ENCODE measurements at regions not wholly inside any gene's neighbourhood (a gene's known extent, or its start where the extent isn't known, plus 50 kb on each side); places are given as distances from the start of the nearest gene placed in this dataset.

DNA sequence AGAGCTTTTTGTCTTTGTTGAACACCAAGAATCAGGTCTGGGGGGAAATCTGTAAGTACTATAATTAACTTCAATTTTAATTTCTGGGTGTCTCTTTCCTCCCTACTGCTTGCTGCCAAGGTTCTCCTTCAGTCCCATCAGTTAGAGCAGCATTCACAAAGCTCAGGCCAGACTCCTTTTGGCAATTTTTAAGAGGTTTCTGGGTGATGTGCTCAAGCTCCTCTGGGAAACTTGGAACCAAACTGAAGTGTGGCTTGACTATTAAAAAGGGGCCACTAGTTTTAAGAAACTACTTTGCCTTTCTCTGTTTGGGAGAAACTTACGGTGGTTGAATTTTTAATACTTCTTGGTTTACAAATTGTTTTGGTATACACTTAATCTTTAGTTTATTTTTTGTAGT is 227.7 kb upstream of the SOX2 start:
- TF ChIP-seq, protein P1, sequence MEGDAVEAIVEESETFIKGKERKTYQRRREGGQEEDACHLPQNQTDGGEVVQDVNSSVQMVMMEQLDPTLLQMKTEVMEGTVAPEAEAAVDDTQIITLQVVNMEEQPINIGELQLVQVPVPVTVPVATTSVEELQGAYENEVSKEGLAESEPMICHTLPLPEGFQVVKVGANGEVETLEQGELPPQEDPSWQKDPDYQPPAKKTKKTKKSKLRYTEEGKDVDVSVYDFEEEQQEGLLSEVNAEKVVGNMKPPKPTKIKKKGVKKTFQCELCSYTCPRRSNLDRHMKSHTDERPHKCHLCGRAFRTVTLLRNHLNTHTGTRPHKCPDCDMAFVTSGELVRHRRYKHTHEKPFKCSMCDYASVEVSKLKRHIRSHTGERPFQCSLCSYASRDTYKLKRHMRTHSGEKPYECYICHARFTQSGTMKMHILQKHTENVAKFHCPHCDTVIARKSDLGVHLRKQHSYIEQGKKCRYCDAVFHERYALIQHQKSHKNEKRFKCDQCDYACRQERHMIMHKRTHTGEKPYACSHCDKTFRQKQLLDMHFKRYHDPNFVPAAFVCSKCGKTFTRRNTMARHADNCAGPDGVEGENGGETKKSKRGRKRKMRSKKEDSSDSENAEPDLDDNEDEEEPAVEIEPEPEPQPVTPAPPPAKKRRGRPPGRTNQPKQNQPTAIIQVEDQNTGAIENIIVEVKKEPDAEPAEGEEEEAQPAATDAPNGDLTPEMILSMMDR (conservative IDR thresholded peaks at IDR 0.05; ENCODE audit: low read depth, low read length): no peak
- TF ChIP-seq EZH2 (IDR thresholded peaks at IDR 0.05; ENCODE audit: low read length, unreplicated experiment): no peak
